GM23248 (cell line): ENCODE measurements at regions not wholly inside any gene's neighbourhood (a gene's known extent, or its start where the extent isn't known, plus 50 kb on each side); places are given as distances from the start of the nearest gene placed in this dataset.

Experiments
- EZH2 ChIP-seq: fragments of 200-600 bp; sonication (generic); IDR thresholded peaks from 2 replicates; pipeline ENCODE4 v1.6.1; 2018; ENCODE audit warnings: antibody characterized with exemption, mild to moderate bottlenecking; ENCODE audit not compliant: insufficient read depth, poor library complexity, severe bottlenecking
- EZH2phosphoT487 ChIP-seq: fragments of 200-600 bp; sonication (generic); IDR thresholded peaks from 2 replicates; pipeline ENCODE4 v1.6.1; 2018; ENCODE audit warnings: antibody characterized with exemption, moderate library complexity, mild to moderate bottlenecking, low read depth; ENCODE audit not compliant: insufficient read depth

GRCh38 chr3:34294240-34294639 lies 495.8 kb downstream of the PDCD6IP start:
- TF ChIP-seq EZH2 (no peak), EZH2phosphoT487 (no peak)
